GM12878 (cell line): ENCODE measurements at regions not wholly inside any gene's neighbourhood (a gene's known extent, or its start where the extent isn't known, plus 50 kb on each side); places are given as distances from the start of the nearest gene placed in this dataset.

Experiments
- ATAC-seq: fragments of 200-7000 bp; cut with Tn5 transposase; 3 replicates; pipeline ENCODE4 v1.9.1; 2020; ENCODE audit warnings: mild to moderate bottlenecking, moderate library complexity
- BruUV-seq: library from RNA; stranded (reverse); fragments of 400-500 nt; replicated peaks from 2 replicates; lab custom pipeline; 2021; lab: Mats Ljungman, UMichigan
- CTCF ChIA-PET: fragments of 300-600 bp; sonication (Branson Sonifier 250); formaldehyde crosslinking; extraction: SDS; loops from one replicate; lab custom pipeline; 2021; ENCODE audit warnings: inconsistent platforms; lab: Yijun Ruan, JAX
- POLR2A ChIA-PET: fragments of 350-600 bp; formaldehyde crosslinking; extraction: SDS; loops from one replicate; lab custom pipeline; 2021; ENCODE audit warnings: inconsistent platforms; lab: Charles Lee
- RAD21 ChIA-PET: fragments of 300-600 bp; sonication (Branson Sonifier 250); formaldehyde crosslinking; loops from one replicate; lab custom pipeline; 2023; ENCODE audit warnings: antibody characterized with exemption; ENCODE audit not compliant: unreplicated experiment; lab: Charles Lee
- SMC1A ChIA-PET: fragments of 300-600 bp; sonication (Branson Sonifier 250); formaldehyde crosslinking; loops from one replicate; lab custom pipeline; 2023; ENCODE audit not compliant: unreplicated experiment, uncharacterized antibody; lab: Charles Lee
- DNase-seq: peaks from one replicate; pipeline ENCODE4 v3.0.0-alpha.2; 2011; ENCODE audit warnings: low read depth, low spot score
- FAIRE-seq: peaks from 3 replicates; lab custom pipeline; 2011; peaks lifted over from hg19 to GRCh38; lab: Jason Lieb, UNC
- H2AFZ ChIP-seq: 2 replicates; pipeline ENCODE4 v1.6.0; 2011; ENCODE audit warnings: low read depth, low read length, control low read depth; ENCODE audit not compliant: control insufficient read depth
- H3K27ac ChIP-seq: 2 replicates; pipeline ENCODE4 v1.5.1; 2011; ENCODE audit warnings: control low read depth; ENCODE audit not compliant: control insufficient read depth, insufficient read depth
- H3K27me3 ChIP-seq, 2 experiments: replicated peaks in 1 of 2; 2 replicates each; pipeline versions ENCODE4 v1.6.0 to v1.6.1; 2011; ENCODE audit warnings: low read length in 1 of 2; ENCODE audit not compliant: control insufficient read depth in 2 of 2, insufficient read depth in 2 of 2
- H3K36me3 ChIP-seq, 2 experiments: 2 replicates each; pipeline ENCODE4 v1.5.1; 2011; ENCODE audit warnings: low read length in 1 of 2; ENCODE audit not compliant: control insufficient read depth in 2 of 2, insufficient read depth in 2 of 2
- H3K4me1 ChIP-seq: 2 replicates; pipeline ENCODE4 v1.6.1; 2011; ENCODE audit warnings: mild to moderate bottlenecking, low read length, moderate library complexity, mixed read lengths; ENCODE audit not compliant: control insufficient read depth, insufficient read depth
- H3K4me2 ChIP-seq: 2 replicates; pipeline ENCODE4 v1.6.0; 2011; ENCODE audit warnings: control low read depth; ENCODE audit not compliant: control insufficient read depth, insufficient read depth
- H3K4me3 ChIP-seq: fragments of 200-600 bp; sonication (generic); 2 replicates; pipeline ENCODE4 v1.5.1; 2016
- H3K79me2 ChIP-seq: 2 replicates; pipeline ENCODE4 v1.6.0; 2011; ENCODE audit warnings: low read length; ENCODE audit not compliant: control insufficient read depth, insufficient read depth
- H3K9ac ChIP-seq: 2 replicates; pipeline ENCODE4 v1.8.0; 2011; ENCODE audit warnings: low read length, control low read depth, mixed read lengths; ENCODE audit not compliant: control insufficient read depth, insufficient read depth
- H3K9me3 ChIP-seq: replicated peaks from 3 replicates; pipeline ENCODE4 v1.5.1; 2011; ENCODE audit warnings: mild to moderate bottlenecking, low read length; ENCODE audit not compliant: control insufficient read depth, insufficient read depth
- H4K20me1 ChIP-seq: 2 replicates; pipeline ENCODE4 v1.6.0; 2011; ENCODE audit not compliant: control insufficient read depth, insufficient read depth
- ATF2 ChIP-seq: IDR thresholded peaks from 2 replicates; pipeline ENCODE4 v1.6.1; 2012; ENCODE audit warnings: low read length, inconsistent platforms
- BACH1 ChIP-seq: fragments of 450-650 bp; IDR thresholded peaks from 2 replicates; pipeline ENCODE4 v1.6.1; 2017; ENCODE audit warnings: mild to moderate bottlenecking, borderline replicate concordance
- POU2F2 ChIP-seq: IDR thresholded peaks from 3 replicates; pipeline ENCODE4 v1.6.1; 2011; ENCODE audit warnings: low read depth, mild to moderate bottlenecking, low read length, borderline replicate concordance
- RELA ChIP-seq: fragments of 450-650 bp; IDR thresholded peaks from 2 replicates; pipeline ENCODE4 v1.8.0; 2014; ENCODE audit warnings: borderline replicate concordance; ENCODE audit not compliant: partially characterized antibody
- TAF1 ChIP-seq: IDR thresholded peaks from 2 replicates; pipeline ENCODE4 v1.6.1; 2011; ENCODE audit warnings: mild to moderate bottlenecking, low read depth, low read length, borderline replicate concordance
- WGBS: methylation state at CpG from one replicate; pipeline ENCODE4 v1.1.6; 2016; ENCODE audit warnings: low lambda C conversion rate; ENCODE audit not compliant: insufficient replicate concordance, insufficient coverage; ENCODE audit errors: missing lambda C conversion rate; 5-methylcytosine and 5-hydroxymethylcytosine counted together
- in situ Hi-C: fragments of 300-500 bp; cut with MboI; formaldehyde crosslinking; loops from 9 replicates; pipeline ENCODE4 v1.14.3; 2018; ENCODE audit warnings: mixed read lengths
- intact Hi-C: fragments of 100-400 bp; cut with micrococcal nuclease; formaldehyde crosslinking; loops from one replicate; pipeline ENCODE4 v1.14.2; 2022; ENCODE audit not compliant: unreplicated experiment
- TF ChIP-seq, protein P1 (sequence below): fragments of 450-650 bp; formaldehyde crosslinking; IDR thresholded peaks from 2 replicates; pipeline ENCODE4 v1.5.0; 2022; ENCODE audit warnings: mild to moderate bottlenecking, missing genetic modification characterization
- TF ChIP-seq, protein P2 (sequence below), 3 experiments: IDR thresholded peaks in 2 of 3; conservative IDR thresholded peaks in 1 of 3; 2 replicates each; pipeline ENCODE4 v1.5.1; 2011; ENCODE audit warnings: low read depth in 3 of 3, low read length in 3 of 3, mild to moderate bottlenecking in 3 of 3, control low read depth in 2 of 3, moderate library complexity in 2 of 3, inconsistent platforms in 1 of 3, mixed read lengths in 1 of 3; ENCODE audit not compliant: control insufficient read depth in 2 of 3, insufficient read depth in 1 of 3; ENCODE audit errors: extremely low read depth in 1 of 3
- TF ChIP-seq, protein P3 (sequence below): fragments of 450-650 bp; IDR thresholded peaks from 2 replicates; pipeline ENCODE4 v1.6.1; 2016; ENCODE audit warnings: mild to moderate bottlenecking, moderate library complexity, borderline replicate concordance
- TF ChIP-seq, protein P4 (sequence below): IDR thresholded peaks from 2 replicates; pipeline ENCODE4 v1.6.1; 2011; ENCODE audit warnings: borderline replicate concordance, low read depth, mild to moderate bottlenecking, moderate library complexity, low read length; ENCODE audit not compliant: insufficient read depth, poor library complexity, severe bottlenecking

DNA sequence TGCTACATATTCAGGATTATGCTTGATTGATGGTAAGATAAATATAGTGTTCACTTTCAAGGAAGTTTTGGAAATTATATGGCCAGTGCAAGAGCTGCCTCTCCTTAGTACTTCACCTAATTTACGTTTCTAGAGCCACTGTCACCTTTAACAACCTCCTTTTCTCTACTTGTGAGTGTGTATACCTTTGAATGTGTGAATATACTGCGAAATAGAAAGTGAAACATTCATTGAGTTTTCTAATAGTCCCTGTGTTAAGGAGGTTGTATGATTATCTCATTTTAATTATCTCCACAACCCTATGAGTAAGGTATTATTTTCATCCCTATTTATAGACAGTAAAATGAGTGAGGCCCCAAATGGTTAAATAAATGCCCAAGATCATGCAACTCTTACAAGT is 1050.5 kb downstream of the XPNPEP1 start (continued):
- TF ChIP-seq, protein P1, sequence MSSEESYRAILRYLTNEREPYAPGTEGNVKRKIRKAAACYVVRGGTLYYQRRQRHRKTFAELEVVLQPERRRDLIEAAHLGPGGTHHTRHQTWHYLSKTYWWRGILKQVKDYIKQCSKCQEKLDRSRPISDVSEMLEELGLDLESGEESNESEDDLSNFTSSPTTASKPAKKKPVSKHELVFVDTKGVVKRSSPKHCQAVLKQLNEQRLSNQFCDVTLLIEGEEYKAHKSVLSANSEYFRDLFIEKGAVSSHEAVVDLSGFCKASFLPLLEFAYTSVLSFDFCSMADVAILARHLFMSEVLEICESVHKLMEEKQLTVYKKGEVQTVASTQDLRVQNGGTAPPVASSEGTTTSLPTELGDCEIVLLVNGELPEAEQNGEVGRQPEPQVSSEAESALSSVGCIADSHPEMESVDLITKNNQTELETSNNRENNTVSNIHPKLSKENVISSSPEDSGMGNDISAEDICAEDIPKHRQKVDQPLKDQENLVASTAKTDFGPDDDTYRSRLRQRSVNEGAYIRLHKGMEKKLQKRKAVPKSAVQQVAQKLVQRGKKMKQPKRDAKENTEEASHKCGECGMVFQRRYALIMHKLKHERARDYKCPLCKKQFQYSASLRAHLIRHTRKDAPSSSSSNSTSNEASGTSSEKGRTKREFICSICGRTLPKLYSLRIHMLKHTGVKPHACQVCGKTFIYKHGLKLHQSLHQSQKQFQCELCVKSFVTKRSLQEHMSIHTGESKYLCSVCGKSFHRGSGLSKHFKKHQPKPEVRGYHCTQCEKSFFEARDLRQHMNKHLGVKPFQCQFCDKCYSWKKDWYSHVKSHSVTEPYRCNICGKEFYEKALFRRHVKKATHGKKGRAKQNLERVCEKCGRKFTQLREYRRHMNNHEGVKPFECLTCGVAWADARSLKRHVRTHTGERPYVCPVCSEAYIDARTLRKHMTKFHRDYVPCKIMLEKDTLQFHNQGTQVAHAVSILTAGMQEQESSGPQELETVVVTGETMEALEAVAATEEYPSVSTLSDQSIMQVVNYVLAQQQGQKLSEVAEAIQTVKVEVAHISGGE (CRISPR knock-in tag), result no peak
- TF ChIP-seq RELA, result no peak

DNA sequence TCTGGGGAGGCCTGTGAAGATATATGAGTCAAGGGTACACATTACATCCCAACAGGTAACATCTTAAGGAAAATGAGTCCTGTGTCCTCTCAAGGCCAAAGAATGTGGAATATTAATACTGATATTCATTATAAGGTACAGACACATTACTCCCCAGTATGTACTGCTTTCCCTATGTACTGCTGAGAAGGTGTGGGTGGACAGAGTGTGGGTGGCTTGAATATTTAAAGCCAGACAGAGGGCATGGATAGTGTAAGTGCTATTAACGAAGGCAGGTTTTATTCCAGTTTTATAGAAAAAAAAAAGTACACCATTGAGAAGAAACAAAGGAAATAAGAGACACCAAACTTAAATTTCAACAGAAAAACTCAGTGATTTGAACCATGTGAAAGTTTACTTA is 1054.4 kb downstream of the XPNPEP1 start:
- 0% methylated on average over 1 of the region's 1 CpG for WGBS
- H3K27me3 ChIP-seq, result no peaks in the 10 kb centered on the region
- no peaks in the 10 kb centered on the region for H3K36me3 ChIP-seq
- ChIA-PET POLR2A (no interaction called here), RAD21 (no interaction called here), SMC1A (interaction anchor here (0.5 to 2.7 kb wide), 2 partner anchors 8 to 397 kb away, joined by 3 to 8 read pairs; no protein-coding TSS in a partner anchor), CTCF (interaction anchor here (0.7 kb wide), 1 partner anchor 1122 kb away, joined by 3 read pairs; no protein-coding TSS in a partner anchor)
- no peaks in the 10 kb centered on the region for H4K20me1 ChIP-seq
- in situ Hi-C loops, result no loop called here
- H3K9me3 ChIP-seq, result no peaks in the 10 kb centered on the region
- no peak for ATAC-seq
- BruUV-seq, result no TSS peak
- no peak for DNase-seq
- H3K4me1 ChIP-seq, result no peaks in the 10 kb centered on the region
- H2AFZ ChIP-seq, result no peak overlapping the region
- no peak overlapping the region for H3K4me3 ChIP-seq
- H3K79me2 ChIP-seq, result no peaks in the 10 kb centered on the region
- no peak overlapping the region for H3K4me2 ChIP-seq
- intact Hi-C loops, result no loop called here
- no peak overlapping the region for H3K9ac ChIP-seq
- H3K27ac ChIP-seq, result no peak overlapping the region
- no peak for FAIRE-seq
- TF ChIP-seq ATF2 (no peak), POU2F2 (no peak), BACH1 (no peak), TAF1 (no peak)
- TF ChIP-seq, protein P2, sequence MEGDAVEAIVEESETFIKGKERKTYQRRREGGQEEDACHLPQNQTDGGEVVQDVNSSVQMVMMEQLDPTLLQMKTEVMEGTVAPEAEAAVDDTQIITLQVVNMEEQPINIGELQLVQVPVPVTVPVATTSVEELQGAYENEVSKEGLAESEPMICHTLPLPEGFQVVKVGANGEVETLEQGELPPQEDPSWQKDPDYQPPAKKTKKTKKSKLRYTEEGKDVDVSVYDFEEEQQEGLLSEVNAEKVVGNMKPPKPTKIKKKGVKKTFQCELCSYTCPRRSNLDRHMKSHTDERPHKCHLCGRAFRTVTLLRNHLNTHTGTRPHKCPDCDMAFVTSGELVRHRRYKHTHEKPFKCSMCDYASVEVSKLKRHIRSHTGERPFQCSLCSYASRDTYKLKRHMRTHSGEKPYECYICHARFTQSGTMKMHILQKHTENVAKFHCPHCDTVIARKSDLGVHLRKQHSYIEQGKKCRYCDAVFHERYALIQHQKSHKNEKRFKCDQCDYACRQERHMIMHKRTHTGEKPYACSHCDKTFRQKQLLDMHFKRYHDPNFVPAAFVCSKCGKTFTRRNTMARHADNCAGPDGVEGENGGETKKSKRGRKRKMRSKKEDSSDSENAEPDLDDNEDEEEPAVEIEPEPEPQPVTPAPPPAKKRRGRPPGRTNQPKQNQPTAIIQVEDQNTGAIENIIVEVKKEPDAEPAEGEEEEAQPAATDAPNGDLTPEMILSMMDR (IDR thresholded peaks at IDR 0.05 in 2 of 3, conservative IDR thresholded peaks at IDR 0.05 in 1 of 3; ENCODE audit: control insufficient read depth in 2 of 3, extremely low read depth in 1 of 3, insufficient read depth in 1 of 3, low read depth in 3 of 3, low read length in 3 of 3), result no peak
- TF ChIP-seq, protein P3, sequence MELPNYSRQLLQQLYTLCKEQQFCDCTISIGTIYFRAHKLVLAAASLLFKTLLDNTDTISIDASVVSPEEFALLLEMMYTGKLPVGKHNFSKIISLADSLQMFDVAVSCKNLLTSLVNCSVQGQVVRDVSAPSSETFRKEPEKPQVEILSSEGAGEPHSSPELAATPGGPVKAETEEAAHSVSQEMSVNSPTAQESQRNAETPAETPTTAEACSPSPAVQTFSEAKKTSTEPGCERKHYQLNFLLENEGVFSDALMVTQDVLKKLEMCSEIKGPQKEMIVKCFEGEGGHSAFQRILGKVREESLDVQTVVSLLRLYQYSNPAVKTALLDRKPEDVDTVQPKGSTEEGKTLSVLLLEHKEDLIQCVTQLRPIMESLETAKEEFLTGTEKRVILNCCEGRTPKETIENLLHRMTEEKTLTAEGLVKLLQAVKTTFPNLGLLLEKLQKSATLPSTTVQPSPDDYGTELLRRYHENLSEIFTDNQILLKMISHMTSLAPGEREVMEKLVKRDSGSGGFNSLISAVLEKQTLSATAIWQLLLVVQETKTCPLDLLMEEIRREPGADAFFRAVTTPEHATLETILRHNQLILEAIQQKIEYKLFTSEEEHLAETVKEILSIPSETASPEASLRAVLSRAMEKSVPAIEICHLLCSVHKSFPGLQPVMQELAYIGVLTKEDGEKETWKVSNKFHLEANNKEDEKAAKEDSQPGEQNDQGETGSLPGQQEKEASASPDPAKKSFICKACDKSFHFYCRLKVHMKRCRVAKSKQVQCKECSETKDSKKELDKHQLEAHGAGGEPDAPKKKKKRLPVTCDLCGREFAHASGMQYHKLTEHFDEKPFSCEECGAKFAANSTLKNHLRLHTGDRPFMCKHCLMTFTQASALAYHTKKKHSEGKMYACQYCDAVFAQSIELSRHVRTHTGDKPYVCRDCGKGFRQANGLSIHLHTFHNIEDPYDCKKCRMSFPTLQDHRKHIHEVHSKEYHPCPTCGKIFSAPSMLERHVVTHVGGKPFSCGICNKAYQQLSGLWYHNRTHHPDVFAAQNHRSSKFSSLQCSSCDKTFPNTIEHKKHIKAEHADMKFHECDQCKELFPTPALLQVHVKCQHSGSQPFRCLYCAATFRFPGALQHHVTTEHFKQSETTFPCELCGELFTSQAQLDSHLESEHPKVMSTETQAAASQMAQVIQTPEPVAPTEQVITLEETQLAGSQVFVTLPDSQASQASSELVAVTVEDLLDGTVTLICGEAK, result no peak
- TF ChIP-seq, protein P4, sequence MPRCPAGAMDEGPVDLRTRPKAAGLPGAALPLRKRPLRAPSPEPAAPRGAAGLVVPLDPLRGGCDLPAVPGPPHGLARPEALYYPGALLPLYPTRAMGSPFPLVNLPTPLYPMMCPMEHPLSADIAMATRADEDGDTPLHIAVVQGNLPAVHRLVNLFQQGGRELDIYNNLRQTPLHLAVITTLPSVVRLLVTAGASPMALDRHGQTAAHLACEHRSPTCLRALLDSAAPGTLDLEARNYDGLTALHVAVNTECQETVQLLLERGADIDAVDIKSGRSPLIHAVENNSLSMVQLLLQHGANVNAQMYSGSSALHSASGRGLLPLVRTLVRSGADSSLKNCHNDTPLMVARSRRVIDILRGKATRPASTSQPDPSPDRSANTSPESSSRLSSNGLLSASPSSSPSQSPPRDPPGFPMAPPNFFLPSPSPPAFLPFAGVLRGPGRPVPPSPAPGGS, result no peak
